GM12892 (cell line): ENCODE measurements at regions not wholly inside any gene's neighbourhood (a gene's known extent, or its start where the extent isn't known, plus 50 kb on each side); places are given as distances from the start of the nearest gene placed in this dataset.

ENCODE experiments used
- POLR2A ChIP-seq: IDR thresholded peaks from 2 replicates; pipeline ENCODE4 v1.6.1; 2011; ENCODE audit warnings: low read depth, low read length, control low read depth
- POLR2AphosphoS5 ChIP-seq: IDR thresholded peaks from 2 replicates; pipeline ENCODE4 v1.6.1; 2011; ENCODE audit warnings: low read depth, low read length, control low read depth

DNA sequence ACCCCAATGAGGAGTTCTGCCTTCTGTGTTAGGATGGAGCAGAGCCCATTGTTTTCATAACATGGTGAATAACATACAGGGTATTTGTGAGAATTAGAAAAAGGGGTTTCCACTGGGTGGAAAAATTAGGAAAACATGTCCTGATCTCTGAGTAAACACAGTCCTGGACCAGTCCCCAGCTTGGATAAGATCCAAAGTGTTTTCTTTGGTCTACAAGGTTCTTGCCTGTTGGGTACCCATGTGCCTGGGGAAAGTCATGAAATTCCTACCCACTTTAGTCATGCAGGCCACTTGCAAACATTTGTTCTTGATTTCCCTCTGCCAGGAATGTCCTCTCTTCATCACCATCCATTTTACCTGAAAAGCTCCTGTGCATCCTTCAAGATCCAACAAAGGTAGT is 164.8 kb upstream of the DYNLRB2 start:
- no peak for TF ChIP-seq POLR2A
- no peak for TF ChIP-seq POLR2AphosphoS5
